ENCODE measurements at regions not wholly inside any gene's neighbourhood (a gene's known extent, or its start where the extent isn't known, plus 50 kb on each side); places are given as distances from the start of the nearest gene placed in this dataset.

DNA sequence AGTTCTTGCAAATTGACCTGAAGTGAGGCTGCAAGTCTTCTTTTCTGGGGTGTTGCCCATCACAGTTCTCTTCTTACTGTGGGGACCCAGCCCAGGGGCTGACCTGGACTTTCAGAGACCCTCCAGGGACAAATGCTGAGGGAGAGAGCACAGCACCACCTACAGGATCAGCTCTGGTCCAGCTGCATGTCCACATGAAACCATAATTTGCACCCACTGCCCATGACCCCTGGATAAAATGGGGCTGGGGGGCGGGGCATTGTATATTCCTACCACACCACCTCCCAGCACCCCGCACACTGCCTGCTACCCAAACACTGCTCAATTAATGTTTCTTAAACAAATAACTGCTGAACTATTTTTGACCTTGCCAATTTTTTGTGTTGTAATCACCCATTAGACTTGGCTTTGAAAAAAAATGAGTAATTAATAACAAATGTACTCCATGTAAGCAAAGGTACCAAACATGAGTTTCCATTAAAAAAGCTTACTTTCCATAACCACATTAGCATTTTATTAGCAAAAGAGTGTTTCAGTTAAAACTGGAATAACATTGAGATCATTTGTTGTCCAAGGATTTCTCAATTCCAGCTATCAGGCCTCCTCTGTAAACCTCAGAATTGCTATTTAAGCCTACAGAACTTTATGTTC, 168.0 kb upstream of the RAB4A start (continued):
- TF ChIP-seq, protein P1, sequence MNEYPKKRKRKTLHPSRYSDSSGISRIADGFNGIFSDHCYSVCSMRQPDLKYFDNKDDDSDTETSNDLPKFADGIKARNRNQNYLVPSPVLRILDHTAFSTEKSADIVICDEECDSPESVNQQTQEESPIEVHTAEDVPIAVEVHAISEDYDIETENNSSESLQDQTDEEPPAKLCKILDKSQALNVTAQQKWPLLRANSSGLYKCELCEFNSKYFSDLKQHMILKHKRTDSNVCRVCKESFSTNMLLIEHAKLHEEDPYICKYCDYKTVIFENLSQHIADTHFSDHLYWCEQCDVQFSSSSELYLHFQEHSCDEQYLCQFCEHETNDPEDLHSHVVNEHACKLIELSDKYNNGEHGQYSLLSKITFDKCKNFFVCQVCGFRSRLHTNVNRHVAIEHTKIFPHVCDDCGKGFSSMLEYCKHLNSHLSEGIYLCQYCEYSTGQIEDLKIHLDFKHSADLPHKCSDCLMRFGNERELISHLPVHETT (CRISPR knock-in tag; conservative IDR thresholded peaks at IDR 0.05) = no peak
- no peak for TF ChIP-seq ZNF562 (CRISPR knock-in tag; IDR thresholded peaks at IDR 0.05; ENCODE audit: borderline replicate concordance)
- 0 out of 2 replicates have a peak, but pooled peaks have one; percentile 13 for TF ChIP-seq SMC3 (IDR thresholded peaks at IDR 0.05; ENCODE audit: low read length)
- TF ChIP-seq POLR2AphosphoS5 (IDR thresholded peaks at IDR 0.05; ENCODE audit: low read depth, low read length) = no peak
- no peak for TF ChIP-seq TFE3 (CRISPR knock-in tag; IDR thresholded peaks at IDR 0.05)
- TF ChIP-seq ZNF30 (CRISPR knock-in tag; IDR thresholded peaks at IDR 0.05) = no peak
- no peak for TF ChIP-seq MAZ (IDR thresholded peaks at IDR 0.05; ENCODE audit: borderline replicate concordance, low read depth, low read length)
- TF ChIP-seq MAZ (CRISPR knock-in tag; IDR thresholded peaks at IDR 0.05; ENCODE audit: low read depth) = no peak
- no peak for TF ChIP-seq ZFP36 (IDR thresholded peaks at IDR 0.05; ENCODE audit: borderline replicate concordance, low read depth, low read length, partially characterized antibody)

GRCh38 chr1:229104654-229105053, 166.3 kb upstream of the RAB4A start:
- Histone ChIP-seq H3K27ac (ENCODE audit: extremely low read length, insufficient read depth, low read length) (no peak overlapping the region), H3K4me1 (ENCODE audit: insufficient read depth, low read length) (peaks cover 91% of the 10 kb centered on the region)
- CTCF ChIA-PET (ENCODE audit: low intra/inter-chr PET ratio, low total read pairs) = no interaction called here
- TF ChIP-seq, protein P2, sequence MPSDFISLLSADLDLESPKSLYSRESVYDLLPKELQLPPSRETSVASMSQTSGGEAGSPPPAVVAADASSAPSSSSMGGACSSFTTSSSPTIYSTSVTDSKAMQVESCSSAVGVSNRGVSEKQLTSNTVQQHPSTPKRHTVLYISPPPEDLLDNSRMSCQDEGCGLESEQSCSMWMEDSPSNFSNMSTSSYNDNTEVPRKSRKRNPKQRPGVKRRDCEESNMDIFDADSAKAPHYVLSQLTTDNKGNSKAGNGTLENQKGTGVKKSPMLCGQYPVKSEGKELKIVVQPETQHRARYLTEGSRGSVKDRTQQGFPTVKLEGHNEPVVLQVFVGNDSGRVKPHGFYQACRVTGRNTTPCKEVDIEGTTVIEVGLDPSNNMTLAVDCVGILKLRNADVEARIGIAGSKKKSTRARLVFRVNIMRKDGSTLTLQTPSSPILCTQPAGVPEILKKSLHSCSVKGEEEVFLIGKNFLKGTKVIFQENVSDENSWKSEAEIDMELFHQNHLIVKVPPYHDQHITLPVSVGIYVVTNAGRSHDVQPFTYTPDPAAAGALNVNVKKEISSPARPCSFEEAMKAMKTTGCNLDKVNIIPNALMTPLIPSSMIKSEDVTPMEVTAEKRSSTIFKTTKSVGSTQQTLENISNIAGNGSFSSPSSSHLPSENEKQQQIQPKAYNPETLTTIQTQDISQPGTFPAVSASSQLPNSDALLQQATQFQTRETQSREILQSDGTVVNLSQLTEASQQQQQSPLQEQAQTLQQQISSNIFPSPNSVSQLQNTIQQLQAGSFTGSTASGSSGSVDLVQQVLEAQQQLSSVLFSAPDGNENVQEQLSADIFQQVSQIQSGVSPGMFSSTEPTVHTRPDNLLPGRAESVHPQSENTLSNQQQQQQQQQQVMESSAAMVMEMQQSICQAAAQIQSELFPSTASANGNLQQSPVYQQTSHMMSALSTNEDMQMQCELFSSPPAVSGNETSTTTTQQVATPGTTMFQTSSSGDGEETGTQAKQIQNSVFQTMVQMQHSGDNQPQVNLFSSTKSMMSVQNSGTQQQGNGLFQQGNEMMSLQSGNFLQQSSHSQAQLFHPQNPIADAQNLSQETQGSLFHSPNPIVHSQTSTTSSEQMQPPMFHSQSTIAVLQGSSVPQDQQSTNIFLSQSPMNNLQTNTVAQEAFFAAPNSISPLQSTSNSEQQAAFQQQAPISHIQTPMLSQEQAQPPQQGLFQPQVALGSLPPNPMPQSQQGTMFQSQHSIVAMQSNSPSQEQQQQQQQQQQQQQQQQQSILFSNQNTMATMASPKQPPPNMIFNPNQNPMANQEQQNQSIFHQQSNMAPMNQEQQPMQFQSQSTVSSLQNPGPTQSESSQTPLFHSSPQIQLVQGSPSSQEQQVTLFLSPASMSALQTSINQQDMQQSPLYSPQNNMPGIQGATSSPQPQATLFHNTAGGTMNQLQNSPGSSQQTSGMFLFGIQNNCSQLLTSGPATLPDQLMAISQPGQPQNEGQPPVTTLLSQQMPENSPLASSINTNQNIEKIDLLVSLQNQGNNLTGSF (CRISPR knock-in tag; IDR thresholded peaks at IDR 0.05) = no peak
- no peak for TF ChIP-seq ZNF431 (CRISPR knock-in tag; IDR thresholded peaks at IDR 0.05; ENCODE audit: borderline replicate concordance, low read depth)

More at GRCh38 chr1:229104654-229105053, 166.3 kb upstream of the RAB4A start:
- Histone ChIP-seq H3K9me3 (ENCODE audit: low read length) (no peaks in the 10 kb centered on the region), H3K4me3 (replicated peaks in 1 of 3; ENCODE audit: insufficient read depth in 1 of 3, low read depth in 2 of 3, low read length in 3 of 3) (no peak overlapping the region), H2AFZ (ENCODE audit: low read length) (peak overlapping the region; percentile 0), H3K4me2 (ENCODE audit: low read depth, low read length) (no peak overlapping the region), H3K79me2 (ENCODE audit: insufficient read depth, low read length) (no peaks in the 10 kb centered on the region), H3K9ac (ENCODE audit: insufficient read depth, low read depth, low read length) (no peak overlapping the region), H4K20me1 (ENCODE audit: insufficient read depth, low read length) (no peaks in the 10 kb centered on the region), H3K27me3 (ENCODE audit: control insufficient read depth in 1 of 2, insufficient read depth in 2 of 2, low read length in 2 of 2) (no peaks in the 10 kb centered on the region), H3K36me3 (replicated peaks in 1 of 2; ENCODE audit: control insufficient read depth in 1 of 2, insufficient read depth in 2 of 2, low read length in 2 of 2) (no peaks in the 10 kb centered on the region)
- FAIRE-seq (no peak), ATAC-seq (no peak), DNase-seq (ENCODE audit: low spot score) (no peak)
- BruUV-seq (replicated peaks) = no TSS peak
- POLR2A ChIA-PET = no interaction called here
- WGBS (ENCODE audit: low lambda C conversion rate) = 57% methylated on average over 2 of the region's 2 CpGs
- in situ Hi-C loops (cut with HindIII; ENCODE audit: extremely low pct_ligation_motif_present, low pct_unique_long_range_greater_than_20kb) (no loop called here), intact Hi-C loops (cut with micrococcal nuclease; ENCODE audit: unreplicated experiment) (loop anchor here (10.0 kb wide), 1 partner anchor 120 kb away; no protein-coding TSS in a partner anchor)

Data from HepG2 (cell line).